GM23248 (cell line): ENCODE measurements at regions not wholly inside any gene's neighbourhood (a gene's known extent, or its start where the extent isn't known, plus 50 kb on each side); places are given as distances from the start of the nearest gene placed in this dataset.
A peak's percentile ranks its signal among the peaks of the same experiment; 100 is the strongest.

Source experiments
- DNase-seq: peaks from one replicate; pipeline ENCODE4 v3.0.0-alpha.2; 2015
- H2AFZ ChIP-seq: fragments of 200-600 bp; sonication (generic); 2 replicates; pipeline ENCODE4 v1.6.1; 2016; ENCODE audit warnings: antibody characterized with exemption
- H3F3A ChIP-seq: fragments of 200-600 bp; sonication (generic); 2 replicates; pipeline ENCODE4 v1.6.1; 2016; ENCODE audit warnings: mild to moderate bottlenecking, antibody characterized with exemption, mixed run types; ENCODE audit not compliant: insufficient read depth
- H3K27ac ChIP-seq: fragments of 200-600 bp; sonication (generic); 2 replicates; pipeline ENCODE4 v1.5.1; 2016; ENCODE audit warnings: mild to moderate bottlenecking
- H3K27me3 ChIP-seq: fragments of 200-600 bp; sonication (generic); replicated peaks from 2 replicates; pipeline ENCODE4 v1.6.1; 2016; ENCODE audit warnings: mild to moderate bottlenecking; ENCODE audit not compliant: insufficient read depth
- H3K36me3 ChIP-seq: fragments of 200-600 bp; sonication (generic); 2 replicates; pipeline ENCODE4 v1.6.1; 2016; ENCODE audit warnings: low read depth, mild to moderate bottlenecking
- H3K4me1 ChIP-seq: fragments of 200-600 bp; sonication (generic); 2 replicates; pipeline ENCODE4 v1.6.1; 2016; ENCODE audit warnings: mild to moderate bottlenecking; ENCODE audit not compliant: insufficient read depth
- H3K4me2 ChIP-seq: fragments of 200-600 bp; sonication (generic); one replicate; pipeline ENCODE4 v1.6.1; 2016; ENCODE audit warnings: mild to moderate bottlenecking; ENCODE audit not compliant: unreplicated experiment
- H3K4me3 ChIP-seq: fragments of 200-600 bp; sonication (generic); 2 replicates; pipeline ENCODE4 v1.5.1; 2016; ENCODE audit warnings: mild to moderate bottlenecking
- H3K79me2 ChIP-seq: fragments of 200-600 bp; sonication (generic); 2 replicates; pipeline ENCODE4 v1.6.1; 2016; ENCODE audit warnings: mild to moderate bottlenecking; ENCODE audit not compliant: insufficient read depth
- H3K9ac ChIP-seq: fragments of 200-600 bp; sonication (generic); 2 replicates; pipeline ENCODE4 v1.6.1; 2016; ENCODE audit warnings: mild to moderate bottlenecking
- H3K9me2 ChIP-seq: fragments of 200-600 bp; sonication (generic); 2 replicates; pipeline ENCODE4 v1.6.1; 2016; ENCODE audit warnings: mixed run types, mild to moderate bottlenecking, moderate library complexity; ENCODE audit not compliant: insufficient read depth
- H3K9me3 ChIP-seq: fragments of 200-600 bp; sonication (generic); one replicate; pipeline ENCODE4 v1.6.1; 2017; ENCODE audit warnings: low read depth
- H4K20me1 ChIP-seq: fragments of 200-600 bp; sonication (generic); 2 replicates; pipeline ENCODE4 v1.6.0; 2016; ENCODE audit not compliant: insufficient read depth
- EZH2 ChIP-seq: fragments of 200-600 bp; sonication (generic); IDR thresholded peaks from 2 replicates; pipeline ENCODE4 v1.6.1; 2018; ENCODE audit warnings: antibody characterized with exemption, mild to moderate bottlenecking; ENCODE audit not compliant: insufficient read depth, poor library complexity, severe bottlenecking
- EZH2phosphoT487 ChIP-seq: fragments of 200-600 bp; sonication (generic); IDR thresholded peaks from 2 replicates; pipeline ENCODE4 v1.6.1; 2018; ENCODE audit warnings: antibody characterized with exemption, moderate library complexity, mild to moderate bottlenecking, low read depth; ENCODE audit not compliant: insufficient read depth
- WGBS, 2 experiments: methylation state at CpG; one replicate each; pipeline ENCODE4 v1.1.6; 2015 to 2017; ENCODE audit warnings: low lambda C conversion rate in 2 of 2, low coverage in 1 of 2; ENCODE audit errors: missing lambda C conversion rate in 2 of 2; 5-methylcytosine and 5-hydroxymethylcytosine counted together
- in situ Hi-C: fragments of 300-500 bp; cut with MboI; formaldehyde crosslinking; loops from 2 replicates; pipeline ENCODE4 v1.15.0; 2020

DNA sequence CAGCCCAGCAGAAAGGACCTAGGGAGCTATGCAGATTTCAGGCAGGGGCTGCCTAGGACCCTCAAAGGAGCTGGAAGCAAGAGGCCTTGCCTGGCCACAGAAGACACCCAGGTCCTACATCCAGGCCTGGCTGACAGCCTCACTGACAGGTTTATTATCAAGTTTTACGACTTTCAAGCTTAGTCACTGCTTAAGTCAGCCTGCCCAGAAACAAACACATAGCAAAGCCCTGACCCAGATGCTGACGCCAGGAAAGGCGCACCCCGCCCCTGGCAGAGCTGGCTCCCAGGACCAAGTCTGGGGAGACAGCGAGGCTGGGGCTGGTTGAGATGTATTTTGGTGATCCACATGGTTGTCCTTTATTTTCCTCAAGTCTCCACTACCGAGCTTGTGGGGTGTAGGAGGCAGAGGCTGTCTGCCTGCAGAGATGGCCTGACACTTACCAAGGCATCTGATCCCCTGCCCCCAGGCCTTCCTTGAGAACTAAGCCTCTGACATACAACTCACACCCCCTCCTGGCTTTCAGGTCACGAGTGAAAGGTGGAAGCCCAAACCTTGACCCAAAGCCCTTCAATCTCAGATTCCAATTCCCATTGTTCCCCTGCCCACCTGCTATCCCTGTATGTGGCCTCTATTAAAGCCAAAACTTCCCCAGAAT, 80.7 kb upstream of the EMX2 start:
- peaks cover 49% of the 10 kb centered on the region for H3K4me1 ChIP-seq
- in situ Hi-C loops = no loop called here
- H3K27me3 ChIP-seq = no peaks in the 10 kb centered on the region
- peak overlapping the region; percentile 56 for H3K4me2 ChIP-seq
- H4K20me1 ChIP-seq = no peaks in the 10 kb centered on the region
- peak overlapping the region; percentile 38; the same call in 1 of the 2 replicates for H3K4me3 ChIP-seq
- no peaks in the 10 kb centered on the region for H3K9me3 ChIP-seq
- peak; percentile 92 for TF ChIP-seq EZH2phosphoT487
- no peak for TF ChIP-seq EZH2
- H3K9me2 ChIP-seq = no peaks in the 10 kb centered on the region
- 0% methylated on average over 6 to 7 of the region's 7 CpGs for WGBS, 2 experiments
- peaks cover 31% of the 10 kb centered on the region for H3F3A ChIP-seq
- H3K79me2 ChIP-seq = no peaks in the 10 kb centered on the region
- peak overlapping the region; percentile 88 for H3K9ac ChIP-seq
- peak overlapping the region; percentile 99 for H3K27ac ChIP-seq
- H3K36me3 ChIP-seq = no peaks in the 10 kb centered on the region
- peak; percentile 99 for DNase-seq
- H2AFZ ChIP-seq = peak overlapping the region; percentile 40; the same call in 1 of the 2 replicates

GRCh38 chr10:117460846-117461765, 81.4 kb upstream of the EMX2 start:
- peak overlapping the region; percentile 99 for H3K27ac ChIP-seq
- TF ChIP-seq EZH2 = no peak
- no peak for TF ChIP-seq EZH2phosphoT487
- peak overlapping the region; percentile 40; the same call in 1 of the 2 replicates for H2AFZ ChIP-seq
- no peaks in the 10 kb centered on the region for H3K9me2 ChIP-seq
- peaks cover 32% of the 10 kb centered on the region for H3F3A ChIP-seq
- H3K9ac ChIP-seq = peak overlapping the region; percentile 88
- H3K27me3 ChIP-seq = no peaks in the 10 kb centered on the region
- H3K9me3 ChIP-seq = no peaks in the 10 kb centered on the region
- 10% methylated on average over 7 of the region's 7 CpGs for WGBS, 2 experiments
- DNase-seq = peak; percentile 97
- no peaks in the 10 kb centered on the region for H4K20me1 ChIP-seq
- H3K36me3 ChIP-seq = no peaks in the 10 kb centered on the region
- peak overlapping the region; percentile 45 for H3K4me2 ChIP-seq
- H3K79me2 ChIP-seq = no peaks in the 10 kb centered on the region
- peak overlapping the region; percentile 38; the same call in 1 of the 2 replicates for H3K4me3 ChIP-seq
- in situ Hi-C loops = no loop called here
- H3K4me1 ChIP-seq = peaks cover 57% of the 10 kb centered on the region

DNA sequence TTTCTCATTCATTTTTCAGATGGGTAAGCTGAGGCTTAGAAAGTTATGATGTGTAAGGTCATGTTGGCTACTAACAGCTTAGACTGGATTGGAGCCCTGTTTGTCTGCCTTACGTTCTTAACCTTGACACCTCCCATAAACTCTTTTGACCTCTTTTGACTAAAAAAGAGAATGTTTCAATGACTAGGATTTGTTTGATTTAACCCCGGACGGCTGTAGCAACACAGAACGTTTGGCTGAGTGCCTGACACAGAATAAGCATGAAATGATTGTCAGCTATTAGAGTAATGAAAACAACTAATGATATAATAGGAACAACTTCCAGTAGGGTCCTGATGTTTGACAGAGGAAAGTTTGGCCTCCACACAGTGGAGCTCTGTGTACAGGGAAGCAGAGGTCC, 83.3 kb upstream of the PDZD8 start:
- no peak for TF ChIP-seq EZH2
- TF ChIP-seq EZH2phosphoT487 = no peak
- no peak for DNase-seq
- no peaks in the 10 kb centered on the region for H3K27me3 ChIP-seq
- no peaks in the 10 kb centered on the region for H3K9me2 ChIP-seq
- no peaks in the 10 kb centered on the region for H4K20me1 ChIP-seq
- peak overlapping the region; percentile 40; the same call in 1 of the 2 replicates for H3K9ac ChIP-seq
- H3K4me1 ChIP-seq = peaks cover 70% of the 10 kb centered on the region
- H3K4me3 ChIP-seq = no peak overlapping the region
- no peak overlapping the region for H3K27ac ChIP-seq
- no peak overlapping the region for H3K4me2 ChIP-seq
- H2AFZ ChIP-seq = peak overlapping the region; percentile 59; the same call in 1 of the 2 replicates
- 57 to 59% methylated on average over 4 of the region's 4 CpGs for WGBS, 2 experiments
- in situ Hi-C loops = no loop called here
- H3K79me2 ChIP-seq = no peaks in the 10 kb centered on the region
- H3F3A ChIP-seq = peaks cover 39% of the 10 kb centered on the region
- H3K9me3 ChIP-seq = no peaks in the 10 kb centered on the region
- no peaks in the 10 kb centered on the region for H3K36me3 ChIP-seq

DNA sequence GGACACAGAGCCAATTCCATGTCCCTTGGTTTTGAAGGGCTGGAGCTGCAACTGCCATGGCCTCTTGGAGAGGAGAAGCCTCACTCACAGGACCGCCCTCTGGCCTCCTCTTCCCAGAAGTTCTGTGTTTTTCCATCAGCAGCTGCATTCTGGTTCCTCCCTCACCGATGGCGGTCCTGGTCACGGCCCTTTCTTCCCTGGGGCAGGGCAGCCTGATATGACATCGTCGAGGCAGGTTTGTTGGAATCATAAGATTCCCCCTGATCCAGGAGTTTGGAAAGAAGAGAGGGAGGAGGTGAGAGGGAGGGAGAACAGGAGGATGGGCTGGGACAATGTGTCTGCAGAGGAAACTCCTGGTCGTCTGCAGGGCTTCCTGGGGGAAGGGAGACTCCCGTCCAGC, 82.7 kb upstream of the PDZD8 start:
- Histone ChIP-seq H3F3A (peaks cover 33% of the 10 kb centered on the region), H3K9ac (peak overlapping the region; percentile 40), H3K27ac (no peak overlapping the region), H3K4me2 (peak overlapping the region; percentile 13), H2AFZ (peak overlapping the region; percentile 59), H3K4me3 (no peak overlapping the region; the same call in 1 of the 2 replicates), H3K9me3 (no peaks in the 10 kb centered on the region), H3K27me3 (no peaks in the 10 kb centered on the region), H3K36me3 (no peaks in the 10 kb centered on the region), H3K79me2 (no peaks in the 10 kb centered on the region), H4K20me1 (no peaks in the 10 kb centered on the region), H3K9me2 (no peaks in the 10 kb centered on the region), H3K4me1 (peaks cover 65% of the 10 kb centered on the region)
- TF ChIP-seq EZH2phosphoT487 = no peak
- no peak for TF ChIP-seq EZH2
- in situ Hi-C loops = no loop called here
- peak; percentile 48 for DNase-seq
- WGBS, 2 experiments = 32 to 47% methylated on average over 8 of the region's 8 CpGs
